Uterus (tissue), 2 donors: ENCODE measurements at regions not wholly inside any gene's neighbourhood (a gene's known extent, or its start where the extent isn't known, plus 50 kb on each side); places are given as distances from the start of the nearest gene placed in this dataset.

Experiments used
- CTCF ChIP-seq, 4 experiments: fragments of 200-600 bp in 2 of 4; fragments of 450-650 bp in 2 of 4; sonication (generic) in 2 of 4; IDR thresholded peaks; one replicate each; pipeline ENCODE4 v1.5.1; 2016 to 2019; ENCODE audit warnings: antibody characterized with exemption in 4 of 4, mild to moderate bottlenecking in 2 of 4, moderate library complexity in 1 of 4
- POLR2A ChIP-seq, 2 donors: fragments of 450-650 bp; IDR thresholded peaks; one replicate each; pipeline ENCODE4 v1.6.1; 2016; ENCODE audit warnings: antibody characterized with exemption in 2 of 2, mild to moderate bottlenecking in 1 of 2, moderate library complexity in 1 of 2

DNA sequence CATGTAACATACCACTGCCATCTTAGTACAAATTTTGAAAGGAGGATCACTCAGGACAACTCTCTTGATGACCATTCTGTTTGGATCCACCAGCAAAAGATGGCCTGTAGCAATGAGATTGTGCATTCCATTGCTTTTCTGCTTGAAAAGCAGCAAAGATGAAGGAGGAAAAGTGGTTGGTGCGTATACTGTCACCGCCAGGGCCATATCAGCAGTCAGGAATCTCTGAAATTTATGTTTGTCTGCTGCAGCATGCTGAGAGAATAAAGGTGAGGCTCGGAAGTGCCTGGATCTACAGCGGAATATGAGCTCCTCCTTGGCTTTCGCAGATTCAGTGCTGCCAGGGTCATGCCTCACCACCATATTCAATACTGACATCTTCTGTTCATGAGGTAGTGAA is 144.4 kb downstream of the GPBP1 start:
- no peak for TF ChIP-seq CTCF (IDR thresholded peaks at IDR 0.05)
- no peak for TF ChIP-seq POLR2A (IDR thresholded peaks at IDR 0.05)
